ENCODE measurements at regions not wholly inside any gene's neighbourhood (a gene's known extent, or its start where the extent isn't known, plus 50 kb on each side); places are given as distances from the start of the nearest gene placed in this dataset.

DNA sequence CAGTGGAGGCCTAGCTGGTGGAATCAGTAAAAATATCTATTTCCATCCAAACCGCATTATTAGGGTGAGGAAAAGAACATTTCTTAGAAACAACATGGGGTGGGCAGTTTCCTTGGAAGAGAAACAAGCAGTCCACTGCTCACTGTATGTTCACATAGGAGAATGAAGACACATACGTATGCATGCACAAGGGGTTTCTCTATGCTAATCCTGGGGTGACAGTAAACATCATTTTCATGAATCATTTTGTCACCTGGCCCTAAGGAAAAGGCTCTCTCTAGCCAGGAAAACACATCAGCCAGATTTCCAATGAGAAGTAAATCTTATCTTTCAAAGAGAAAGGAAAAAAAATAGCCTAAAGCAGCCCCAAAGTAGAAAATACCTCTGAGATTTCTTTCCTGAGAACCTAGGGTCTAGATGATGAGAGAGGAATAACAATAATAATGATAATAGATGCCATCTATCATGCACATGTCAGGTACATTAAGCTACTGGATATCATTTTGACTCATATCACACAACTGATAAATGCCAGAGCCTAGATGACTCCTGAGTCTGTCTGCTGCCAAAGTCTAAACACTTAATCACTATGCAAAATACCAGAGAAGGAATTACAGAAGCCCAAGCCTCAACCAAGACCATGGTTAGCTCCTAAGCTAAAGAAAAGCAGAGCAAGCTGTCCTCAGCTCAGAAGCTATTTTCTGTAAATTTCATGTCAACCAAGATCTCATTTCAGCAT is 520.5 kb upstream of the TMPO start:
- no peaks in the 10 kb centered on the region for H3K36me3 ChIP-seq
- no peaks in the 10 kb centered on the region for H3K27me3 ChIP-seq
- no peak for DNase-seq (ENCODE audit: low spot score in 2 of 2)
- no peak overlapping the region for H3K4me3 ChIP-seq
- TF ChIP-seq, protein P1, sequence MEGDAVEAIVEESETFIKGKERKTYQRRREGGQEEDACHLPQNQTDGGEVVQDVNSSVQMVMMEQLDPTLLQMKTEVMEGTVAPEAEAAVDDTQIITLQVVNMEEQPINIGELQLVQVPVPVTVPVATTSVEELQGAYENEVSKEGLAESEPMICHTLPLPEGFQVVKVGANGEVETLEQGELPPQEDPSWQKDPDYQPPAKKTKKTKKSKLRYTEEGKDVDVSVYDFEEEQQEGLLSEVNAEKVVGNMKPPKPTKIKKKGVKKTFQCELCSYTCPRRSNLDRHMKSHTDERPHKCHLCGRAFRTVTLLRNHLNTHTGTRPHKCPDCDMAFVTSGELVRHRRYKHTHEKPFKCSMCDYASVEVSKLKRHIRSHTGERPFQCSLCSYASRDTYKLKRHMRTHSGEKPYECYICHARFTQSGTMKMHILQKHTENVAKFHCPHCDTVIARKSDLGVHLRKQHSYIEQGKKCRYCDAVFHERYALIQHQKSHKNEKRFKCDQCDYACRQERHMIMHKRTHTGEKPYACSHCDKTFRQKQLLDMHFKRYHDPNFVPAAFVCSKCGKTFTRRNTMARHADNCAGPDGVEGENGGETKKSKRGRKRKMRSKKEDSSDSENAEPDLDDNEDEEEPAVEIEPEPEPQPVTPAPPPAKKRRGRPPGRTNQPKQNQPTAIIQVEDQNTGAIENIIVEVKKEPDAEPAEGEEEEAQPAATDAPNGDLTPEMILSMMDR (IDR thresholded peaks at IDR 0.05), result no peak
- H3K9me3 ChIP-seq, result no peaks in the 10 kb centered on the region
- no peak overlapping the region for H3K27ac ChIP-seq
- intact Hi-C loops (cut with DNase I), result no loop called here
- no peaks in the 10 kb centered on the region for H3K4me1 ChIP-seq

DNA sequence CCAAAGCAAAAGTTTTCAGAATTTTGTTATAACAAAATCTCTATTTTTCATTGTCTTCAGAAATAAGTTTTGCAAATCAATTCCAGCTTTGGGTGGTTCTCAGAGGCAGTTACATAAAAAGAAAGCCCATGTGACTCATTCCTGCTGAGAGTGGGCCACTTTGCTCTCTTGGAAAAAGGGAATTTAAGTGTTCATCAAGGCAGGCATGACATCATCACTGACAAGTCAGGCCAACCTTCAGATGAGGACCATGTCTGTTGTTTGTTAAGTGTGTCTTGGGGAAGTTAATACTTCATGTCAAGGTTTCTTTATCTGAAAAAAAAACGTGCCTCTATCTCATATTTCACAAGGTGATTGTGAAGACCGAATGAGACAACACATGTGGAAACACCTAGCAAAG is 519.8 kb upstream of the TMPO start:
- Histone ChIP-seq H3K9me3 (no peaks in the 10 kb centered on the region), H3K27me3 (no peaks in the 10 kb centered on the region), H3K27ac (no peak overlapping the region), H3K4me1 (no peaks in the 10 kb centered on the region), H3K4me3 (no peak overlapping the region), H3K36me3 (no peaks in the 10 kb centered on the region)
- intact Hi-C loops (cut with DNase I), result no loop called here
- TF ChIP-seq, protein P1 (IDR thresholded peaks at IDR 0.05), result no peak
- DNase-seq (ENCODE audit: low spot score in 2 of 2), result no peak

DNA sequence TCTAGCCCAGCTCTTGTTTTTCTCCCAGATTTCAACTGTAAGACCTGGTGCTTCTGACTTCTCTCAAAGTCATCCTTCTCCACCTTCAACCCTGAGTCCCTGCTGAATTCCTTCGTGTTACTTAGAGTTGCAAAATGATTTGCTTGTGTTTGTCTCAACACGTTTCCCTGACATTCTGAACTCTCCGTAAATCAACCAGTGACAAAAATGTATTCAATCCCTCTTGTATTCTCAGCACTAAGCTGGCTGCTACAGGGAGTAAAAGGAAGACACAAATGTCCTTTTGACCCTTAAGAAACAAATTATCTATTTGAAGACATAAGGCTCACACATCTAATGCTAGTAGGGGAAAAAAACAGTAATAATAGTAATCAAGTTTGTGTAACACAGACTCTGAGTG is 514.0 kb upstream of the TMPO start:
- intact Hi-C loops (cut with DNase I), result no loop called here

DNA sequence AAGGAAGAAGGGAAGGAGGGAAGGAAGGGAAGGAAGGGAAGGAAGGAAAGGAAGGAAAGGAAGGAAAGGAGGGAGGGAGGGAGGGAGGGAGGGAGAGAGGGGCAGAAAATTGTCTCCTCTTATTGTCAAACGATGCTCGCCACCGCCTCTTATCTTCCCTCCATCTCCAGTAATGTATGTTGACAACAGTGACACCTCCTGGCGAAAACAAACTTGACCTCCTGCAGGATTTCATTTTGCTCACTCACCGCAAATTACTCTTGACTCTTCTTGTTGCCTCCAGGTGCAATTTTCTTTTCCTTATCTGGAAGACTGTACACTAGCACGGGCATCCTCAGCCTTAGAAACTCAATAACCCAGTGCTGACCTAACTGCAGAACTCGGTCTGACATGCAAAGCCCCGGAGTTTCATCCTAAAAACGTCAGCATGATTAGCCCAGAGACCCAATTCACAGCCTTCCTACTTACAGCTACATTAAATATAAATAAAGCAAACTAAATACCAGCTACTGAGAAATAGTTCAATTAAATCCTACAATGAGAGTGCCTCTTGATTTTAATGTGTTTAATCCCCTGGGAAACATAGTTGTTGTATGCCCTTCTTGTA is 512.4 kb upstream of the TMPO start:
- no peak for DNase-seq (ENCODE audit: low spot score in 2 of 2)
- TF ChIP-seq, protein P1 (IDR thresholded peaks at IDR 0.05), result peak in 1 of 3 experiments; percentile 45
- H3K36me3 ChIP-seq, result no peaks in the 10 kb centered on the region
- no peaks in the 10 kb centered on the region for H3K9me3 ChIP-seq
- intact Hi-C loops (cut with DNase I), result no loop called here
- no peaks in the 10 kb centered on the region for H3K4me1 ChIP-seq
- no peak overlapping the region for H3K27ac ChIP-seq
- no peaks in the 10 kb centered on the region for H3K27me3 ChIP-seq
- H3K4me3 ChIP-seq, result no peak overlapping the region

More for the DNA sequence above, 514.0 kb upstream of the TMPO start:
- Histone ChIP-seq H3K4me1 (no peaks in the 10 kb centered on the region), H3K9me3 (no peaks in the 10 kb centered on the region), H3K27me3 (no peaks in the 10 kb centered on the region), H3K36me3 (no peaks in the 10 kb centered on the region), H3K4me3 (no peak overlapping the region), H3K27ac (no peak overlapping the region)
- DNase-seq (ENCODE audit: low spot score in 2 of 2), result no peak
- TF ChIP-seq, protein P1 (IDR thresholded peaks at IDR 0.05), result no peak

DNA sequence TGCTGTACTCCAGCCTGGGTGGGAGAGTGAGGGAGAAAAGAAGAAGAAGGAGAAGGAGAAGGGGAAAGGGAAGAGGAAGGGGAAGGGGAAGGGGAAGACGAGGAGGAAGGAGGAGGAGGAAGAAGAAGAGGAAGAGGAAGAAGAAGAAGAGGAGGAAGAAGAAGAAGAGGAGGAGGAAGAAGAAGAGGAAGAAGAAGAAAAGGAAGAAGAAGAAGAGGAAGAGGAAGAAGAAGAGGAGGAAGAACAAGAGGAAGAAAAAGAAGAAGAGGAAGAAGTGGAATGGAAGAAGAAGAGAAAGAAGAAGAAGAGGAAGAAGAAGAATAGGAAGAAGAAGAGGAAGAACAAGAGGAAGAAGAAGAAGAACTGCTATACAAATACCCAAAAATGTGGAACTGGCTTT is 507.4 kb upstream of the TMPO start:
- H3K27ac ChIP-seq, result no peak overlapping the region
- TF ChIP-seq, protein P1 (IDR thresholded peaks at IDR 0.05), result no peak
- H3K4me3 ChIP-seq, result no peak overlapping the region
- no peaks in the 10 kb centered on the region for H3K9me3 ChIP-seq
- H3K36me3 ChIP-seq, result no peaks in the 10 kb centered on the region
- intact Hi-C loops (cut with DNase I), result no loop called here
- no peaks in the 10 kb centered on the region for H3K27me3 ChIP-seq
- H3K4me1 ChIP-seq, result no peaks in the 10 kb centered on the region
- no peak for DNase-seq (ENCODE audit: low spot score in 2 of 2)
